ENCODE measurements at regions not wholly inside any gene's neighbourhood (a gene's known extent, or its start where the extent isn't known, plus 50 kb on each side); places are given as distances from the start of the nearest gene placed in this dataset.
A peak's percentile ranks its signal among the peaks of the same experiment; 100 is the strongest.
"Not testable (repeated sequence)": the region's sequence is repeated elsewhere in the genome, so short reads cannot be mapped to it uniquely, and the experiment has no call there.

DNA sequence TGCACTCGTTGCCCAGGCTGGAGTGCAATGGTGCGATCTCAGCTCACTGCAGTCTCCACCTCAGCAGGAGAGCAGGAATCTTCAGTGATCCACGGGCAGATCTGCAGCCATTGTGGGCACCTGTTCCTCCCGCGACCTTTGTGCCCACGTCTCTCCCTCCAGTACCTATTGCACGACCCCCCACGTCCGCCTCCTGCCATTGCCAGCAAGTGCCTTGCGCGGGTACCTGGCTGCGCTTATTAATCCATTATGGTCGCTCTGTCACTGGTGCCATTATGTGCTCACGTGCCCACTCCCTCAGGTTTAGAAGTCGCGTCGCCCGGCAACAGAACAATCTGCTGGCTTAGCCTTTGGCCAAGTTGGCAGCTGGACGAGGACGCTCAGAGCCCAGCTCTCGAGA lies 146.2 kb upstream of the C1QTNF3 start:
- not testable (repeated sequence) for DNase-seq (ENCODE audit: low read depth)

DNA sequence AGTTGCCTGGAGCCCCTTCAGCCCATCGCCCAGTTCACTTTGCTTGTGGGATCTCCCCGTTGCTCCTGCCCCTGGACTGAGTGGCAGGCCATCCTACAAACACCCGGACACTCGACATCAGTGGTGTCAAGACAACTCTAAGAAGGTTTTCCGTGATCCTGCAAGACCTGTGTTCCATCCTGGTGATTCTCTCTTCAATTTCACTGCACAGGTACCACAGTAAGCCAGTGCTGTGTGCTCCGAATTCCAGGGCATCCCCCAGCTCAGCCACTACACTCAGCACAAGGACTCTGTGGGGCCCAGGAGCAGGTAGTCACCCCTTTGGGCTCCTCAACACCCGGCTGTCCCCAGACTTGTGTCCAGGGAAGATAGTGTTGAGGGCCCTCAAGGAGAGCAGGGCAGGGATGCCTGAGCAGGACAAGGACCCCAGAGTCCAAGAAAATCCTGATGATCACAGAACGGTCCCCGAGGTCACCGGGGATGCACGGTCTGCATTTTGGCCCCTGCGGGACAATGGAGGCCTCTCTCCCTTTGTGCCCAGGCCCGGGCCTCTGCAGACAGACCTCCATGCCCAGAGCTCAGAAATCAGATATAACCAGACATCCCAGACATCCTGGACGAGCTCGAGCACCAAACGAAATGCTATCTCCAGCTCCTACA lies 146.9 kb upstream of the C1QTNF3 start:
- not testable (repeated sequence) for DNase-seq (ENCODE audit: low read depth)

DNA sequence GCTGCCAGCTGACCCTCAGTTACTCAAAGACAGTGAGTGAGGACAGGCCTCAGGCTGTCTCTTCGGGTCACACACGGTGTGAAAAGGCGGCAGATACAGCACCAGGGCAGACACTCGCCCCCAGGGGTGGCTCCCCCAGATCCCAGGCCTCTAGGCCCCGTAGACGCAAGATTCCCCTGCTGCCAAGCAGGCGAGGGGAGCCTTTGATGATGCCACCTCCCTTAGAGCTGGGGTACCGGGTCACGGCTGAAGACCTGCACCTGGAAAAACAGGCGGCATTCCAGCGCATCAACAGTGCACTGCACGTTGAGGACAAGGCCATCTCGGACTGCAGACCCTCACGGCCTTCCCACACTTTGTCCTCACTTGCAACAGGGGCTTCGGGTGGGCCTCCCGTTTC lies 147.5 kb upstream of the C1QTNF3 start:
- DNase-seq (ENCODE audit: low read depth) = not testable (repeated sequence)

DNA sequence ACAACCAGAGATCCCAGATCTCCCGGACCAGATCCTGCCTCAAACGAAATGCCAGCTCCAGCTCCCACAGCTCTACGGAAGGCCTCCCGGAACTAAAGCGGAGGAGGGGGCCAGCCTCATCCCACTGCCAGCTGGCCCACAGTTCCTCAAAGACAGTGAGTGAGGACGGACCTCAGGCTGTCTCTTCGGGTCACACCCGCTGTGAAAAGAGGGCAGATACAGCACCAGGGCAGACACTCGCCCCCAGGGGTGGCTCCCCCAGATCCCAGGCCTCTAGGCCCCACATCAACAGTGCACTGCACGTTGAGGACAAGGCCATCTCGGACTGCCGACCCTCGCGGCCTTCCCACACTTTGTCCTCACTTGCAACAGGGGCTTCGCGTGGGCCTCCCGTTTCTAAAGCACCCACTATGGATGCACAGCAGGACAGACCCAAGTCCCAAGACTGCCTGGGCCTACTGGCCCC lies 148.3 kb upstream of the C1QTNF3 start:
- not testable (repeated sequence) for DNase-seq (ENCODE audit: low read depth)

DNA sequence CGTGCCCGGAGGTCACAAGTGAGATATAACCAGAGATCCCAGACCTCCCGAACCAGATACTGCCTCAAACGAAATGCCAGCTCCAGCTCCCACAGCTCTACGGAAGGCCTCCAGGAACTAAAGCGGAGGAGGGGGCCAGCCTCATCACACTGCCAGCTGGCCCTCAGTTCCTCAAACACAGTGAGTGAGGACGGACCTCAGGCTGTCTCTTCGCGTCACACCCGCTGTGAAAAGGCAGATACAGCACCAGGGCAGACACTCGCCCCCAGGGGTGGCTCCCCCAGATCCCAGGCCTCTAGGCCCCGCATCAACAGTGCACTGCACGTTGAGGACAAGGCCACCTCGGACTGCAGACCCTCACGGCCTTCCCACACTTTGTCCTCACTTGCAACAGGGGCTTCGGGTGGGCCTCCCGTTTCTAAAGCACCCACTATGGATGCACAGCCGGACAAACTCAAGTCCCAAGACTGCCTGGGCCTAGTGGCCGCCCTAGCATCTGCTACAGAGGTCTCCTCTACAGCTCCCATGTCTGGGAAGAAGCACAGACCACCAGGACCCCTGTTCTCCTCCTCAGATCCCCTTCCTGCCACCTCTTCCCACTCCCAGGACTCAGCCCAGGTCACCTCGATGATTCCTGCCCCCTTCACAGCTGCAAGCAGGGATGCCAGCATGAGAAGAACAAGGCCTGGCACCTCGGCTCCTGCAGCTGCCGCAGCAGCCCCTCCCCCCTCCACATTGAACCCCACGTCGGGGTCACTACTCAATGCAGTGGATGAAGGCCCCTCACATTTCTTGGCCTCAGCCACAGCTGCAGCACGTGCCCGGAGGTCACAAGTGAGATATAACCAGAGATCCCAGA lies 149.3 kb upstream of the C1QTNF3 start:
- DNase-seq (ENCODE audit: low read depth) = not testable (repeated sequence)

DNA sequence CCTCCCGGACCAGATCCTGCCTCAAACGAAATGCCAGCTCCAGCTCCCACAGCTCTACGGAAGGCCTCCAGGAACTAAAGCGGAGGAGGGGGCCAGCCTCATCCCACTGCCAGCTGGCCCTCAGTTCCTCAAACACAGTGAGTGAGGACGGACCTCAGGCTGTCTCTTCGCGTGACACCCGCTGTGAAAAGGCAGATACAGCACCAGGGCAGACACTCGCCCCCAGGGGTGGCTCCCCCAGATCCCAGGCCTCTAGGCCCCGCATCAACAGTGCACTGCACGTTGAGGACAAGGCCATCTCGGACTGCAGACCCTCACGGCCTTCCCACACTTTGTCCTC lies 149.9 kb upstream of the C1QTNF3 start:
- DNase-seq (ENCODE audit: low read depth) = not testable (repeated sequence)

DNA sequence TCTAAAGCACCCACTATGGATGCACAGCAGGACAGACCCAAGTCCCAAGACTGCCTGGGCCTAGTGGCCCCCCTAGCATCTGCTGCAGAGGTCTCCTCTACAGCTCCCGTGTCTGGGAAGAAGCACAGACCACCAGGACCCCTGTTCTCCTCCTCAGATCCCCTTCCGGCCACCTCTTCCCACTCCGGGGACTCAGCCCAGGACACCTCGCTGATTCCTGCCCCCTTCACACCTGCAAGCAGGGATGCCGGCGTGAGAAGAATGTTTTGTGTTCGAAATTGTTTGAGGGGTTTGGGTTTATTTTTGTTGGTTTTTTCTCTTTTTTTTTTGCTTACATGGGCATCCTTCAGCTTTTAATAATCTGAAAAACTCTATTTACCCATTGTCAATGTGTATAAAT lies 150.3 kb upstream of the C1QTNF3 start:
- not testable (repeated sequence) for DNase-seq (ENCODE audit: low read depth)

DNA sequence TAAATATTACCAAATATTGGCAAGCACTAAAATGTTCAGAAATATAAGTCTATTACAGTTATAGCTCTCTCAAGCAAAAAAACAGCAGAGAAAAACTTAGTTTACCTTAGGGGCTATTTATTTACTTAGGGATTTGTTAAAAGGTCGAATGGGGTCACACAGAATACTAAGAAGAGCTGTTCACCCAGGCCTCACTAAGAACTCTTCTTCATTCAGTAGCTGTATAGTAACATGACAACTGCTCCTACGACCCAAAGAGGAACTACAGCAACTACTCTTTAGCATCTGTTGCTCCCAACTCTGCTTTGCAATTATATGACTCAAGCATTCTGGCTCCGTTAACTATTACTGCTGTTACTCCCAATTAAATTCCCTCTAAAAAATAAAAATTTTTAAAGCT lies 150.8 kb upstream of the C1QTNF3 start:
- not testable (repeated sequence) for DNase-seq (ENCODE audit: low read depth)

DNA sequence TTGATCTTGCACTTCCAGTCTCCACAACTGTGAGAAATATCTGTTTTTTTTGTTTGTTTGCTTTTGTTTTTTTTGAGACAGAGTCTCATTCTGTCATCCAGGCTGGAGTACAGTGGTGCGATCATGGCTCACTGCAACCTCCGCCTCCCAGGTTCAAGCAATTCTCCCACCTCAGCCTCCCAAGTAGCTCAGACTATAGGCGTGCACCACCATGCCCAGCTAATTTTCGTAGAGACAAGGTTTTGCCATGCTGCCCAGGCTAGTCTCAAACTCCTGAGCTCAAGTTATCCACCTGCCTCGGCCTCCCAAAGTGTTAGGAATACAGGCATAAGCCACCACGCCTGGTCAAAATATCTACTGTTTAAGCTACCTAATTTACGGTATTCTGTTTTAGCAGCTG lies 153.1 kb upstream of the C1QTNF3 start:
- not testable (repeated sequence) for DNase-seq (ENCODE audit: low read depth)

DNA sequence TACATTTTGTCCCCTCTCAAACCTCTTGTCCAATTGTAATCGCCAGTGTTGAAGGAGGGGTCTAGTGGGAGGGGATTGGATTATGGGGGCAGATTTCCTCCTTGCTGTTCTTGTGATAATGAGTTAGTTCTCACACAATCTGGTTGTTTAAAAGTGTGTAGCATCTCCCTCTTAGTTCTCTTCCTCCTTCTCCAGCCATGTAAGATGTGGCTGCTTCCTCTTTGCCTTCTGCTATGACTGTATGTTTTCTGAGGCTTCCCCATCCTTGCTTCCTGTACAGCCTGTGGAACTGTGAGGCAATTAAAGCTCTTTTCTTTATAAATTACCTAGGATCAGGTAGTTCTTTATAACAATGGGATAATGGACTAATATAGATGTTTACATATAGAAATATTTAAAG lies 162.3 kb upstream of the C1QTNF3 start:
- DNase-seq (ENCODE audit: low read depth) = not testable (repeated sequence)

DNA sequence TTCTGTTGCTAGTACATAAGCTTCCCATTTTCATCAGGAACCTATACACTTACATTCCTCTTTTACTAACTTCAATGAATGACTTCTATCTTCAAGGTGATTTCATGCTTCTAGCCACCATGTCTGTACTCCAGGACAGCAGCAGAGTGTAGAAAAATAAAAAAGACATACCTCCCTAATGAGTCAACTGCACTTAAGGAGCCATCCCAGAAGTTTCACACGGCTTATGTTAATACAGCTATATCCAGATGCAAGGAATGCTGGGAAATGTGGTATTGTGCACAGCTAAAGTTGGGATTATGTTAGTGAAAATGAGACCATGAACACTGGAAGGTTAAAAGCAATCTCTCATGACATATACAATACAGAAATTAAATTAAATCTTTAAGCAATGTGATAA lies 174.4 kb upstream of the C1QTNF3 start:
- not testable (repeated sequence) for DNase-seq (ENCODE audit: low read depth)

DNA sequence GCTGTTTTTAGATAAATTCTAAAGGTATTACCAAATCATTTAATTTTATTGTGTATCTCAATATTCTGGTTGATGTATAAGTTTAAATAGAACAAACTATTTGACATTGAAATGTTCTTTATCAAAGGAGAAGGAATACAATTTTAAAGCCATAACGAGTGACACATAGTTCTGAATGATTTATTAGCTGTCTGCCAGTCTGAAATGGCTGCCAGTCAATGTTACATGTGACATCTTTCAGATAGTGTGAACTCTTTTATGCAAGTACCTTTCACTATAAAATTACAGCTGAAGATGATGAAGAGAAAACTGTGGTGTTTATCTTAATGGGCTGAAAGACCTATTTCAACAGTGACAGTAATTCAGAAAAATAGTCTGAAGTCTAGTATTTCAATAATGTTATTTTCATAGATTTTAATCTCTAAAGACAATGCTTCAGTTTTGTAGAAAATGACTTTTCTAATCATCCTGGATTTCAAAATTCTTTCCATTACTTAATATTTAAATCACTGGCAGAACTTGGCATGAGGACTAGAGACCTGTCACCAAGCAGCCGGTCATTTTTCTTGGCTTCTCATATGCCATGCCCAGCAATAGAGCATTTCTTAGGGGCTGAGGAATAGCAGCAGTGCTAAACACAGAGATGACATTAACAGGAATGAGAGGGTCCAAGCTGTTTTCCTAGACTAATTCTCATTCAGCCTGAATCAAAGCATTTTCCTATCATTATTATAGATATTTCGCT lies 178.5 kb upstream of the C1QTNF3 start:
- DNase-seq (ENCODE audit: low read depth) = not testable (repeated sequence)

DNA sequence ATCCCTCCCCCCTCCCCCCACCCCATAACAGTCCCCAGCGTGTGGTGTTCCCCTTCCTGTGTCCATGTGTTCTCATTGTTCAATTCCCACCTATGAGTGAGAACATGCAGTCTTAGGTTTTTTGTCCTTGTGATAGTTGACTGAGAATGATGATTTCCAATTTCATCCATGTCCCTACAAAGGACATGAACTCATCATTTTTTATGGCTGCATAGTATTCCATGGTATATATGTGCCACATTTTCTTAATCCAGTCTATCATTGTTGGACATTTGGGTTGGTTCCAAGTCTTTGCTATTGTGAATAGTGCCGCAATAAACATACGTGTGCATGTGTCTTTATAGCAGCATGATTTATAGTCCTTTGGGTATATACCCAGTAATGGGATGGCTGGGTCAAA lies 180.1 kb upstream of the C1QTNF3 start:
- DNase-seq (ENCODE audit: low read depth) = not testable (repeated sequence)

DNA sequence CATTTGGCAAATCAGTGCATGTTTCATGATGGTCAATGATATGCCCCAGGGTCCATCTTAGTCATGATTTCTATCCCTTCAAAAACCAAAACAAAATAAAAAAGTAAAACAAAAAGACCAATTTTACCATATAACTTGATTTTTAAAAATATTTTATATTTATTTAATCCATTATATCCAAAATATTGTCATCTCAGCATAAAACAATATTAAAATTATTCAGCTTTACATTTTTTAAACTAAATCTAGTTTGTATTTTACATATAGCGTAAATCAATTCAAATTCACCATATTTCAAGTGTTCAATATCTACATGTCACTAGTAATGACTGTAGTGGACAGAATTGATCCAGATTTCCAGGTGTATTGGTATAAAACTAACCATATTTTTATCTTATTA lies 187.4 kb upstream of the C1QTNF3 start:
- not testable (repeated sequence) for DNase-seq (ENCODE audit: low read depth)

DNA sequence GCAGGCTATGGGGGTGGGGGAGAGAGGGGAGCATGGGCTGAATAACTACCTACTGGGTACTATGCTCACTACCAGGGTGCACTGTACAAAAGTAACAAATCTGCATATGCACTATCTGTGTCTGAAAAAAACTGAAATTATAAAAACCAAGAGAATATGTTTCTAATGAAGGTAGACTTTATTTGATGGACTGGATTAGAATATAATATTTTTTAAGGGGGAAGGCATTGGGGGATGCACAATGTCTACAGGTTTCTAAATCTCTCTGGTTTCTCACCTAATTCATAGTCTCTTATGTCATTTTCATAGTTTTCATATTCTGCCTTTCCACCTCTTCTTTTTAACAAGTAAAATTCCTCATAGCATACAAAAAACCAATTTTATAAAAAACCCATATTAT lies 200.8 kb upstream of the C1QTNF3 start:
- DNase-seq (ENCODE audit: low read depth) = not testable (repeated sequence)

DNA sequence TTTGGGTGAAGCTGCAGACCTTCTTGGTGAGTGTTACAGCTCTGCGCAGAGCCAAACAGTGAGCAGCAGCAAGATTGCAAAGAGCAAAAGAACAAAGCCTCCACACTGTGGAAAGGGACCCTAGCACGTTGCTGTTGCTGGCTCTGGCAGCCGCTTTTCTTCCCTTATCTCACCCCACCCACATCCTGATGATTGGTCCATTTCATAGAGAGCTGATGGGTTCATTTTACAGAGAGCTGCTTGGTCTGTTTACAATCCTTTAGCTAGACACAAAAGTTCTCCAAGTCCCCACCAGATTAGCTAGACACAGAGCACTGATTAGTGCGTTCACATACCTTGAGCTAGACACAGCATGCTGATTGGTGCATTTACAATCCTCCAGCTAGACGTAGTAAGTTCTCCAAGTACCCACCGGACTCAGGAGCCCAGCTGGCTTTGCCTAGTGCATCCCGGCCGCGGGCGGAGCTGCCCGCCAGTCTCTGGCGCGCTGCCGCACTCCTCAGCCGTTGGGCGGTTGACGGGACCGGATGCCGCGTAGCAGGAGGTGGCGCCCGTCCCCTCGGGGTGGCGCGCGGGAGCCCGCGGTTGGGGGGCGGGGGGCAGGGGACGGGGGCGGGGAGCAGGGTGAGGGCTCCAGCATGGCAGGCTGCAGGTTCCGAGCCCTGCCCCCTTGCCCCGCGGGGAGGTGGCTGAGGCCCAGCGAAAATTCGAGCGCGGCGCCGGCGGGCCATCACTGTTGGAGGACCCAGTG lies 201.4 kb upstream of the C1QTNF3 start:
- DNase-seq (ENCODE audit: low read depth) = peak; percentile 72

DNA sequence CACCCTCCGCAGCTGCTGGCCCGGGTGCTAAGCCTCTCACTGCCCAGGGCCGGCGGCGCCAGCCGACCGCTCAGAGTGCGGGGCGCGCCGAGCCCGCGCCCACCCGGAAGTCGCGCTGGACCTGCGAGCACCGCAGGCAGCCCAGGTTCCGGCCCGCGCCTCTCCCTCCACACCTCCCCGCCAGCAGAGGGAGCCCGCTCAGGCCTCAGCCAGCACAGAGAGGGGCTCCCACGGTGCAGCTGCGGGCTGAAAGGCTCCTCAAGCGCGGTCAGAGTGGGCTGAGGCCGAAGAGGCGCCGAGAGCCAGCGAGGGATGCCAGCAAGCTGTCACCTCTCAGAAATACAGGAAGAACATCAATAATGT lies 202.0 kb upstream of the C1QTNF3 start:
- DNase-seq (ENCODE audit: low read depth) = not testable (repeated sequence)

DNA sequence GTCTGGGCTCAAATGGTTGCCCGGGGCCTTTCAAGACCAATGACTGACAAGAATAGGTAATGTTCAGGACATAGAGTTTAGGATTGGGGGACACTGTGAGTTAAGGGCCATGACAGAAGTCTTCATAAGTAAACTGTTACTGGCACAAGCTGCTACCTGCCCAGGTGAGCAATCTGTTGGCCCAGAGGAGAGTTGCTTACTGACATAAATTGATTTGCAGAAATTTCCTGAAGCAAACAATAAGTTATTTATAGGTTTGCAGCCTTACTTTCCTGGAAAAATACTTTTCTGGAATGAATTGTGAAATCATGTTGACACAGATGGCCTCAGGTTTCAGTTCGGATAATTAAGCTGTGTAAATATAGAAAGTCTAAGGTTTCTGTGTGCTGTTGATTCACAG lies 202.8 kb upstream of the C1QTNF3 start:
- not testable (repeated sequence) for DNase-seq (ENCODE audit: low read depth)

DNA sequence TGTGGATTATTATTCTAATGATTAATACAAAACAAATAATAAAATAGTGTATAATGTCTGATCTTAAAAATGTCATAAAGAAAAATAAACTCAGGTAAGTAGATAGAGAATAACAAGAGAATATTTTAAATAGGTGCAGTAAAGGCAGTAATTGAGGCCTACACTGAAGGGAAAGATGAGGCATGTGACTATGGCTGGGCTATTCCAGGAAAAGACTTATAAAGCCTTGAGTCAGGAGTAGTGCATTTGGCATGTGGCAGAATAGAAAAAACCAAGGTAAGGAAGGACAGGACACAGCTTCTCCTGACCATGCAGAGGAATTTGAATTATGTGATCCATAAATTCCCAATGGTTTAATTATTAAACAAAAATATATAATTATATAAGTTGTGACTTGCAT lies 215.6 kb upstream of the C1QTNF3 start:
- not testable (repeated sequence) for DNase-seq (ENCODE audit: low read depth)

DNA sequence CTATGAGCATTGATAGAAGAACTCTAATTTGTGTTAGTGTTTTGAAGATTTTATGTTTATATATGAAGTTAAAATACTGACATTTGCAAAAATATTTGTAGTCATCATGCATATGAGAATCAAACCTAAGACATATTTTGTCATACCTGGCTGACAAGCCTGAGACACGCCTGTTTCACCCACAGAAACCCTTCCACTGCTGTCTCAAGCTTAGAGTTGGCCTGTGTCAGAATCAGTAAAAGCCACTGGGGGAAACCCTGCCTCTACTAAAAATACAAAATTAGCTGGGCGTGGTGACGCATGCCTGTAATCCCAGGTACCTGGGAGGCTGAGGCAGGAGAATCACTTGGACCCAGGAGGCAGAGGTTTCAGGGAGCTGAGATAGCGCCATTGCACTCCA lies 218.0 kb upstream of the C1QTNF3 start:
- not testable (repeated sequence) for DNase-seq (ENCODE audit: low read depth)

DNA sequence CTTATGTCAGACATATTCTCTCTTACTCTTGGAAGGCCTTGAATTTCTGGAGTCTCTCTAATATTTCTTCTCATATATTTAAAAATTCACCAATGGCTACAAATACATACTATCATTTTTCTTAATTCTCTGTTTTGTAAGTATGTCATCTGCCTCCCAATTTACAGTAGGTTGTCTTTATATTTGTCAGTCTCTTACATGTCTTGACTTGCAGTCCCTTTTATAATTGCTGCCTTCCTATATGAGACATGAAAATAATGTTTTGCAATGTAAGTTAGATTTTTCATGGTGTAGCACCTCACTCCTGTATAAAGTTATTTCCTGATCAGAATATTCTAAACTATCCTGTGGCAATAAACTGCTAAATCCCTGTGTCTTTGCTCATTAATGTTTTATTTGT lies 223.1 kb upstream of the C1QTNF3 start:
- DNase-seq (ENCODE audit: low read depth) = not testable (repeated sequence)

DNA sequence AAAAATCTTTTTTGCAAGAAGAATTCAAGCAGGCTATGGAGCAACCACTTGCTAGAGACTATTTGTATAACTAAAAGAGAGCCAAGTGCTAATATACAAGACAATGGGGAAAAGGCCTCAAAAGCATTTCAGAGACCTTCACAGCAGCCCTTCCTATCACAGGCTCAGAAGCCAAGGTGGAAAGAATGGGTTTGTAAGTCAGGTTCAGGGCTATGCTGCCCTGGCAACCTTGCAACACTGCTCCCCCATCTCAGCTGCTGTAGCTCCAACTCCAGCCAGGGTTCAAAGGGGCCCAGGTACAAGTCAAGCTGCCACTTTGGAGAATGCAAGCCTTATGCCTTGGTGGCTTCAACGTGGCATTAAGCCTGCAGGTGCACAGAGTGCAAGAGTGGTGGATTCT lies 253.7 kb upstream of the C1QTNF3 start:
- not testable (repeated sequence) for DNase-seq (ENCODE audit: low read depth)
